Endodermal cell (in vitro differentiated cells): ENCODE measurements at regions not wholly inside any gene's neighbourhood (a gene's known extent, or its start where the extent isn't known, plus 50 kb on each side); places are given as distances from the start of the nearest gene placed in this dataset.
A peak's percentile ranks its signal among the peaks of the same experiment; 100 is the strongest.

Experiments
- DNase-seq: peaks from one replicate; pipeline ENCODE4 v3.0.0-alpha.2; 2017
- H3K27ac ChIP-seq: 2 replicates; pipeline ENCODE4 v1.5.1; 2013; ENCODE audit warnings: mild to moderate bottlenecking, low read depth, low read length, moderate library complexity
- H3K27me3 ChIP-seq: 2 replicates; pipeline ENCODE4 v1.6.1; 2013; ENCODE audit warnings: mild to moderate bottlenecking, low read length, moderate library complexity; ENCODE audit not compliant: insufficient read depth, control insufficient read depth, poor library complexity, severe bottlenecking
- H3K36me3 ChIP-seq: 2 replicates; pipeline ENCODE4 v1.7.0; 2013; ENCODE audit warnings: mild to moderate bottlenecking, low read length, moderate library complexity; ENCODE audit not compliant: control insufficient read depth, insufficient read depth
- H3K4me1 ChIP-seq: one replicate; pipeline ENCODE4 v1.7.0; 2013; ENCODE audit warnings: low read length; ENCODE audit not compliant: control insufficient read depth, insufficient read depth
- H3K4me3 ChIP-seq: 2 replicates; pipeline ENCODE4 v1.5.1; 2013; ENCODE audit warnings: mild to moderate bottlenecking, low read length, moderate library complexity
- H3K9ac ChIP-seq: 2 replicates; pipeline ENCODE4 v1.6.1; 2013; ENCODE audit warnings: mild to moderate bottlenecking, low read length, moderate library complexity; ENCODE audit not compliant: poor library complexity, severe bottlenecking; ENCODE audit errors: extremely low read depth
- H3K9me3 ChIP-seq: 2 replicates; pipeline ENCODE4 v1.6.1; 2013; ENCODE audit warnings: mild to moderate bottlenecking, low read length, moderate library complexity; ENCODE audit not compliant: control insufficient read depth
- H3K27ac Mint-ChIP-seq: 2 replicates; pipeline ENCODE4 v1.8.0; 2020; ENCODE audit warnings: mixed read lengths
- H3K27me3 Mint-ChIP-seq: 2 replicates; pipeline ENCODE4 v1.8.0; 2021; ENCODE audit warnings: mild to moderate bottlenecking, mixed read lengths; ENCODE audit not compliant: insufficient read depth
- H3K36me3 Mint-ChIP-seq: 2 replicates; pipeline ENCODE4 v1.8.0; 2020; ENCODE audit warnings: low read depth, mixed read lengths
- H3K4me1 Mint-ChIP-seq: 2 replicates; pipeline ENCODE4 v1.8.0; 2020; ENCODE audit warnings: mixed read lengths
- H3K4me3 Mint-ChIP-seq: 2 replicates; pipeline ENCODE4 v1.8.0; 2020; ENCODE audit warnings: mild to moderate bottlenecking, moderate library complexity, mixed read lengths
- H3K9me3 Mint-ChIP-seq: 2 replicates; pipeline ENCODE4 v1.8.0; 2020; ENCODE audit warnings: mild to moderate bottlenecking, mixed read lengths
- WGBS, 2 experiments: methylation state at CpG; one replicate each; pipeline versions ENCODE4 v1.1.5 to v1.1.7; 2013; ENCODE audit warnings: missing lambda C conversion rate in 2 of 2, mixed read lengths in 1 of 2; ENCODE audit not compliant: insufficient coverage in 1 of 2, insufficient read length in 1 of 2; 5-methylcytosine and 5-hydroxymethylcytosine counted together
- TF ChIP-seq, protein P1 (sequence below): fragments of 200-600 bp; sonication (generic); conservative IDR thresholded peaks from 2 replicates; pipeline ENCODE4 v1.5.0; 2021; ENCODE audit warnings: antibody characterized with exemption, mild to moderate bottlenecking

DNA sequence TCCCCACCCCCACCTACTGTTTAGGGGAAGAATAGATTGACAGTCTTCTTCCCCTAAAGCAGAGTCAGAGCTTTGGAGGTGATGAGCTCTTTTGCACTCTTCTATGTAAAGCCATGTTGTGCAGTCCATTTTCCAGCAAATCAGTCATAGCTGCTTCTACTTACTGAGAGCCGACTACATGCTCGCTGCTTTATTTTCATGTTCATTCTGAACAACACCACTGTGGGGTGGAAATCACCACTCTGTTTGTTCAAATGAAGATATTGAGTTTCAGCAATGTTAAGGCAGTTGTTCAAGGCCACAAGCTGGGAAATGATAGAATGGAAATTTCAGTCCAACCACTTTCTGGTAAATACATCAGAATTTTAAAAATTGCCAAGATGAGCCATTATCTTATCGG is 88.3 kb downstream of the INSIG2 start:
- H3K4me3 Mint-ChIP-seq = no peak overlapping the region
- Histone ChIP-seq H3K36me3 (no peaks in the 10 kb centered on the region), H3K4me3 (no peak overlapping the region), H3K27ac (no peak overlapping the region), H3K4me1 (peaks cover 5% of the 10 kb centered on the region), H3K9me3 (no peaks in the 10 kb centered on the region), H3K27me3 (no peaks in the 10 kb centered on the region), H3K9ac (no peak overlapping the region)
- TF ChIP-seq, protein P1, sequence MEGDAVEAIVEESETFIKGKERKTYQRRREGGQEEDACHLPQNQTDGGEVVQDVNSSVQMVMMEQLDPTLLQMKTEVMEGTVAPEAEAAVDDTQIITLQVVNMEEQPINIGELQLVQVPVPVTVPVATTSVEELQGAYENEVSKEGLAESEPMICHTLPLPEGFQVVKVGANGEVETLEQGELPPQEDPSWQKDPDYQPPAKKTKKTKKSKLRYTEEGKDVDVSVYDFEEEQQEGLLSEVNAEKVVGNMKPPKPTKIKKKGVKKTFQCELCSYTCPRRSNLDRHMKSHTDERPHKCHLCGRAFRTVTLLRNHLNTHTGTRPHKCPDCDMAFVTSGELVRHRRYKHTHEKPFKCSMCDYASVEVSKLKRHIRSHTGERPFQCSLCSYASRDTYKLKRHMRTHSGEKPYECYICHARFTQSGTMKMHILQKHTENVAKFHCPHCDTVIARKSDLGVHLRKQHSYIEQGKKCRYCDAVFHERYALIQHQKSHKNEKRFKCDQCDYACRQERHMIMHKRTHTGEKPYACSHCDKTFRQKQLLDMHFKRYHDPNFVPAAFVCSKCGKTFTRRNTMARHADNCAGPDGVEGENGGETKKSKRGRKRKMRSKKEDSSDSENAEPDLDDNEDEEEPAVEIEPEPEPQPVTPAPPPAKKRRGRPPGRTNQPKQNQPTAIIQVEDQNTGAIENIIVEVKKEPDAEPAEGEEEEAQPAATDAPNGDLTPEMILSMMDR = no peak
- WGBS, 2 experiments = 96 to 100% methylated on average over 3 of the region's 3 CpGs
- no peaks in the 10 kb centered on the region for H3K27me3 Mint-ChIP-seq
- H3K36me3 Mint-ChIP-seq = no peaks in the 10 kb centered on the region
- DNase-seq = no peak
- H3K9me3 Mint-ChIP-seq = no peaks in the 10 kb centered on the region
- H3K27ac Mint-ChIP-seq = no peak overlapping the region
- H3K4me1 Mint-ChIP-seq = peaks cover 17% of the 10 kb centered on the region

DNA sequence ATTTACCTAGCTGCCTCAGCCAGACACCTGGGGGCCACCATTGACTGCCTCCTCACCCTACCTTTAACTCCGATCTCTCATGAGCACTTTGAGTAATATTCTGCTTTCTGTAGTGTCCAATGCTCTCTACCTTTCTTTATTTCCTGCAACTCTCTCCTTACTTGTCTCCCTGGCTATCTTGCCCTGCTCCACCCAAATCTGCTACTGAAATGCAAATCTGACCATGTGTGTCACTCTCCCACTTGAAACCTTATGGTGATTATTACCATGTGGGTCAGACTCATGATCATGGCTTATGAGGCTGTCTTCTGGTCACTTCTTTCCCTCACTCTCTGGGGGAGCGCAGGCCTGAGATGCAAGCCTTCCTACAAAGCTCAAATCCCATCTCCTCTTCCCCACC is 83.3 kb downstream of the INSIG2 start:
- Histone ChIP-seq H3K9me3 (no peaks in the 10 kb centered on the region), H3K27me3 (no peaks in the 10 kb centered on the region), H3K27ac (no peak overlapping the region), H3K36me3 (no peaks in the 10 kb centered on the region), H3K4me3 (no peak overlapping the region), H3K4me1 (peaks cover 1% of the 10 kb centered on the region), H3K9ac (no peak overlapping the region)
- Mint-ChIP-seq H3K4me3 (no peak overlapping the region), H3K36me3 (no peaks in the 10 kb centered on the region), H3K27ac (no peak overlapping the region), H3K4me1 (peaks cover 3% of the 10 kb centered on the region), H3K9me3 (no peaks in the 10 kb centered on the region), H3K27me3 (no peaks in the 10 kb centered on the region)
- DNase-seq = no peak
- TF ChIP-seq, protein P1 = no peak
- 88 to 89% methylated on average over 2 of the region's 2 CpGs for WGBS, 2 experiments

DNA sequence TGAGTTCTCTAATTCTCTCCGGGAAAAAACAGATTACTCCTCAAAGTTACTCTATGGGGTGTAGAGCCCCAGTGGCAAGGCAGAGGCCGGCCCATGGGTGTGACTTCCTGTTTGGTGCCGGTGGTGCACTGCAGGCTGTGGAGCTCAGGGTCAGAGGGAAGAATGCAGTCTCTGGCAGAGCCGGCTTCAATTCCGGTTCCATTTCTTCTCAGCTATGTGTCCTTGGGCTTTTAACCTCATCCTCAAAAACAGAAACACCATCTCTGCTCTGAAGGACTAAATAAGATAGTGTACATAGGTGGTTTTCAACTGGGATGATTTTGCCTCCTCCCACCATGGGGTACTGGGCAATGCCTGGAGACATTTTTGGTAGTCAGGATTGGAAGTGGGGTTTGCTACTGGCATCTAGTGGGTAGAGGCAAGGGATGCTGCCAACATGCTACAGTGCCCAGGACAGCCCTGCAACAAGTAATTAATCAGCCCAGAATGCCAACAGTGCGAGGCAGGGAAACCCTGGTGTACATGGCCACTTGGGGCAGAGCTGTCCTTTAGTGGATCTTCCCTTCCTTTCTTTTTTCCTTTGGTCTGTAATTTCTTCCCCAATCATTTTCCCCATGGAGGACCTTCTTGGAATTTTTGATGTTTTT is 81.2 kb downstream of the INSIG2 start:
- WGBS, 2 experiments = 60 to 100% methylated on average over 1 to 6 of the region's 6 CpGs
- Histone ChIP-seq H3K36me3 (no peaks in the 10 kb centered on the region), H3K4me3 (no peak overlapping the region), H3K27ac (no peak overlapping the region), H3K9ac (no peak overlapping the region), H3K27me3 (no peaks in the 10 kb centered on the region), H3K4me1 (no peaks in the 10 kb centered on the region), H3K9me3 (peaks cover 8% of the 10 kb centered on the region)
- Mint-ChIP-seq H3K4me3 (no peak overlapping the region), H3K27ac (no peak overlapping the region), H3K4me1 (no peaks in the 10 kb centered on the region), H3K9me3 (peaks cover 14% of the 10 kb centered on the region), H3K27me3 (no peaks in the 10 kb centered on the region), H3K36me3 (no peaks in the 10 kb centered on the region)
- TF ChIP-seq, protein P1 = peak; percentile 47
- DNase-seq = peak; percentile 55
